Endothelial cell of umbilical vein (primary cell): ENCODE measurements at regions not wholly inside any gene's neighbourhood (a gene's known extent, or its start where the extent isn't known, plus 50 kb on each side); places are given as distances from the start of the nearest gene placed in this dataset.

Experiments
- BruUV-seq: library from RNA; stranded (reverse); fragments of 400-500 nt; replicated peaks from 2 replicates; lab custom pipeline; 2021; lab: Mats Ljungman, UMichigan
- CTCF ChIA-PET: fragments of 300-600, 350-600 bp; sonication (Branson Sonifier 250); formaldehyde crosslinking; loops from one replicate; lab custom pipeline; 2021; ENCODE audit warnings: antibody characterized with exemption, inconsistent platforms; lab: Charles Lee
- POLR2A ChIA-PET: fragments of 300-600, 350-600 bp; sonication (Branson Sonifier 250); formaldehyde crosslinking; loops from one replicate; lab custom pipeline; 2021; ENCODE audit warnings: antibody characterized with exemption, inconsistent platforms; lab: Charles Lee
- DNase-seq: peaks from one replicate; pipeline ENCODE4 v3.0.0-alpha.2; 2011; ENCODE audit warnings: low read depth, low spot score
- FAIRE-seq: peaks from 2 replicates; lab custom pipeline; 2011; peaks lifted over from hg19 to GRCh38; lab: Jason Lieb, UNC
- H2AFZ ChIP-seq: 2 replicates; pipeline ENCODE4 v1.6.0; 2012; ENCODE audit warnings: low read depth, low read length, control low read depth, inconsistent platforms
- H3K27ac ChIP-seq: 2 replicates; pipeline ENCODE4 v1.5.1; 2011; ENCODE audit warnings: low read depth, mild to moderate bottlenecking, control low read depth, low read length, moderate library complexity; ENCODE audit not compliant: insufficient read depth
- H3K27me3 ChIP-seq, 2 experiments: 2 replicates each; pipeline versions ENCODE4 v1.6.0 to v1.6.1; 2011; ENCODE audit warnings: low read length in 2 of 2, mixed read lengths in 1 of 2; ENCODE audit not compliant: control insufficient read depth in 2 of 2, insufficient read depth in 2 of 2
- H3K36me3 ChIP-seq, 2 experiments: 2 replicates in 1 of 2; 3 replicates in 1 of 2; pipeline ENCODE4 v1.5.1; 2011; ENCODE audit warnings: low read length in 2 of 2, mild to moderate bottlenecking in 1 of 2, moderate library complexity in 1 of 2; ENCODE audit not compliant: control insufficient read depth in 2 of 2, insufficient read depth in 2 of 2; ENCODE audit errors: extremely low read depth in 1 of 2
- H3K4me1 ChIP-seq: 3 replicates; pipeline ENCODE4 v1.5.1; 2011; ENCODE audit warnings: mild to moderate bottlenecking, low read length; ENCODE audit not compliant: control insufficient read depth, insufficient read depth; ENCODE audit errors: extremely low read depth
- H3K4me2 ChIP-seq: 2 replicates; pipeline ENCODE4 v1.6.1; 2011; ENCODE audit warnings: low read length, control low read depth, mixed read lengths; ENCODE audit not compliant: insufficient read depth
- H3K4me3 ChIP-seq, 3 experiments: fragments of 200-600 bp in 1 of 3; sonication (generic), shearing (Covaris generic) in 1 of 3; replicated peaks in 1 of 3; 2 replicates each; pipeline ENCODE4 v1.5.1; 2011 to 2016; ENCODE audit warnings: control low read depth in 3 of 3, low read length in 3 of 3, mild to moderate bottlenecking in 2 of 3, inconsistent platforms in 1 of 3, low read depth in 1 of 3, moderate library complexity in 1 of 3; ENCODE audit not compliant: insufficient read depth in 1 of 3
- H3K79me2 ChIP-seq: 2 replicates; pipeline ENCODE4 v1.6.0; 2012; ENCODE audit warnings: low read length, inconsistent platforms; ENCODE audit not compliant: control insufficient read depth, insufficient read depth
- H3K9ac ChIP-seq: replicated peaks from 2 replicates; pipeline ENCODE3; 2011; ENCODE audit warnings: low read length, control low read depth; ENCODE audit not compliant: insufficient read depth; ENCODE audit errors: extremely low read depth
- H3K9me1 ChIP-seq: replicated peaks from 3 replicates; pipeline ENCODE4 v1.6.0; 2011; ENCODE audit warnings: mild to moderate bottlenecking, low read length; ENCODE audit not compliant: control insufficient read depth, insufficient read depth; ENCODE audit errors: extremely low read depth
- H3K9me3 ChIP-seq: replicated peaks from 2 replicates; pipeline ENCODE4 v1.5.1; 2012; ENCODE audit warnings: low read length, inconsistent platforms; ENCODE audit not compliant: control insufficient read depth, insufficient read depth
- H4K20me1 ChIP-seq: replicated peaks from 2 replicates; pipeline ENCODE3; 2011; ENCODE audit warnings: mild to moderate bottlenecking, low read length; ENCODE audit not compliant: control insufficient read depth, insufficient read depth; ENCODE audit errors: extremely low read depth
- CTCF ChIP-seq, 2 donors: IDR thresholded peaks; 1 replicate in 1 of 2; 2 replicates in 1 of 2; pipeline ENCODE4 v1.5.1; 2011; ENCODE audit warnings: low read length in 2 of 2, mild to moderate bottlenecking in 2 of 2, moderate library complexity in 2 of 2, control low read depth in 1 of 2, inconsistent platforms in 1 of 2, low read depth in 1 of 2; ENCODE audit not compliant: insufficient read depth in 1 of 2; ENCODE audit errors: extremely low read depth in 1 of 2
- EZH2 ChIP-seq: IDR thresholded peaks from 2 replicates; pipeline ENCODE4 v1.6.1; 2012; ENCODE audit warnings: borderline replicate concordance, low read depth, mild to moderate bottlenecking, moderate library complexity, low read length, inconsistent platforms; ENCODE audit not compliant: severe bottlenecking
- FOS ChIP-seq: IDR thresholded peaks from 2 replicates; pipeline ENCODE4 v1.6.1; 2011; ENCODE audit warnings: mild to moderate bottlenecking, low read length, moderate library complexity, borderline replicate concordance; ENCODE audit not compliant: insufficient read depth
- GATA2 ChIP-seq: IDR thresholded peaks from 2 replicates; pipeline ENCODE4 v1.7.0; 2011; ENCODE audit warnings: low read depth, mild to moderate bottlenecking, moderate library complexity, mixed read lengths, low read length; ENCODE audit not compliant: insufficient read length, insufficient read depth
- JUN ChIP-seq: IDR thresholded peaks from 2 replicates; pipeline ENCODE4 v1.6.1; 2011; ENCODE audit warnings: borderline replicate concordance, low read depth; ENCODE audit not compliant: insufficient read length, insufficient read depth
- MAX ChIP-seq: IDR thresholded peaks from 2 replicates; pipeline ENCODE4 v1.6.1; 2011; ENCODE audit not compliant: insufficient read depth, insufficient read length
- MYC ChIP-seq: IDR thresholded peaks from one replicate; pipeline ENCODE4 v1.6.1; 2011; ENCODE audit warnings: mild to moderate bottlenecking, low read depth, low read length
- POLR2A ChIP-seq: IDR thresholded peaks from 2 replicates; pipeline ENCODE4 v1.6.1; 2012; ENCODE audit warnings: low read depth, mild to moderate bottlenecking, control low read depth, low read length
- POLR2AphosphoS5 ChIP-seq: IDR thresholded peaks from 2 replicates; pipeline ENCODE4 v1.6.1; 2012; ENCODE audit warnings: low read depth, mild to moderate bottlenecking, control low read depth, low read length, moderate library complexity; ENCODE audit not compliant: insufficient read depth
- dilution Hi-C: fragments of 300-500 bp; cut with MboI; formaldehyde crosslinking; loops from one replicate; pipeline ENCODE4 v1.15.0; 2019; ENCODE audit warnings: low sequenced_read_pairs; ENCODE audit not compliant: extremely low pct_ligation_motif_present
- intact Hi-C: fragments of 100-400 bp; cut with micrococcal nuclease; formaldehyde crosslinking; loops from one replicate; pipeline ENCODE4 v1.10.0; 2022

- Histone ChIP-seq H3K36me3 (no peaks in the 10 kb centered on the region), H3K27ac (no peak overlapping the region), H2AFZ (no peak overlapping the region), H3K9ac (no peak overlapping the region), H3K27me3 (peaks cover 1 to 10% of the 10 kb centered on the region in 2 experiments), H3K4me1 (no peaks in the 10 kb centered on the region), H3K9me1 (no peaks in the 10 kb centered on the region), H3K79me2 (no peaks in the 10 kb centered on the region), H3K9me3 (no peaks in the 10 kb centered on the region), H3K4me3 (no peak overlapping the region), H4K20me1 (no peaks in the 10 kb centered on the region), H3K4me2 (no peak overlapping the region)
- DNase-seq (no peak), FAIRE-seq (no peak)
- TF ChIP-seq MAX, result no peak
- TF ChIP-seq EZH2, result no peak
- TF ChIP-seq MYC, result no peak
- no peak for TF ChIP-seq GATA2
- TF ChIP-seq CTCF (IDR thresholded peaks at IDR 0.05; ENCODE audit: extremely low read depth in 1 of 2, insufficient read depth in 1 of 2, low read depth in 1 of 2, low read length in 2 of 2), result no peak
- TF ChIP-seq FOS, result no peak
- TF ChIP-seq JUN, result no peak
- TF ChIP-seq POLR2AphosphoS5, result no peak
- TF ChIP-seq POLR2A, result no peak
- dilution Hi-C loops, result no loop called here
- BruUV-seq, result no TSS peak
- POLR2A ChIA-PET, result no interaction called here
- intact Hi-C loops, result no loop called here
- CTCF ChIA-PET, result no interaction called here
Observed at GRCh38 chr3:150061288-150062024, 90.8 kb upstream of the PFN2 start.
